ENCODE measurements at regions not wholly inside any gene's neighbourhood (a gene's known extent, or its start where the extent isn't known, plus 50 kb on each side); places are given as distances from the start of the nearest gene placed in this dataset.

DNA sequence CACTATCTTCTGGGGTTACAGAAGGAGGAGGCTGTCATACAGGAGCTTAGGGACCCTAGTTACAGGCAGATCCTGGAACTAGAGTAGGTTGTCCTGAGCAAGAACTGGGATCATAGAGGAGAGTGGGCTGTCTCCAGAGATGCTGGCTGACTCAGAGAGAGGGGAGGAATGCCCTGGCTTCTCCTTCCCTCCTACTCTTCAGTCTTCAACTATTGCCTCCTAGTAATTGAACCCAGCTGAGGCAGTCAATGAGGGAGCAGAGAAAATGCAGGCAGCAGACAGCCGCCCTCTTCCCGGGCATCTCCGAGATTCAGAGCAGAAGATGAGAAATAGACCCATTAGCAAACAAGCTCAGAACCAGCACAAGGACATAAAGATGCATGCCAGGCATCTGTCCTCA, 118.3 kb upstream of the PDE5A start:
- no peak for DNase-seq (ENCODE audit: low spot score)

DNA sequence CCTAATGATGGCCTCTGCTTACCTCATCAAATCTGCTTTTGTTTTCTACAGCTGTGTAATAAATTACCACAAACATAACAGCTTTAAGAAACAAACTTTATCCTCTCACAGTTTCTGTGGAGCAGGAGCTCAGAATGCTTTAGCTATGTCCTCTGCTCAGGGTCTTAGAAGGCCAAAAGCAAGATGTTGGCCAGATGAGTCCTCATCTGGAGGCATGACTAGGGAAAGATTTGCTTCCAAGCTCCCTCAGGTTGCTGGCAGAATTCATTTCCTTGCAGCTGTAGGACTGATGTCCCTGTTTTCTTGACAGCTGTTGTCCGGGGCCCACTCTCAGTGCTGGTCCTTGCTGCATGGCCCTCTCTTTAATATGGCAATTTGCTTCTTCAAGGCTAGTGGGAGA, 116.7 kb upstream of the PDE5A start:
- DNase-seq (ENCODE audit: low spot score): no peak

DNA sequence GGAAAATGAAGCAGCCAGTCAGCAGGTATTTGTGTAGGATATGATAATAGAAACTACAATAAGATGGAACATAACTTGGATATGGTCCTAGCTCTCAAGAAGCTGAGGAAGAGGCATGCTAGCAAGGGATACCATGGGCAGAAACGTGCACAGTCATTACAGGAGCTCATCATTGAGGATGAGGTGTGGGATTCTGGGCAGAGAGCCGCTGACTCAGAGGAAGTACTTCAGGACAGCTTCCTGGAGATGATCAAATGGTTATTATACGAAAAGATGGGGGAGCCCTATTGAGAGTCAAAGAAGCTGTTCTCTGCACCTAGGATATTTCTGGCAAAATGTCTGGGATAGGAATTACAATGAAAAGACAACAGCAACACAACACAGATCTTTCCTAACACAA, 116.0 kb upstream of the PDE5A start:
- DNase-seq (ENCODE audit: low spot score): no peak

DNA sequence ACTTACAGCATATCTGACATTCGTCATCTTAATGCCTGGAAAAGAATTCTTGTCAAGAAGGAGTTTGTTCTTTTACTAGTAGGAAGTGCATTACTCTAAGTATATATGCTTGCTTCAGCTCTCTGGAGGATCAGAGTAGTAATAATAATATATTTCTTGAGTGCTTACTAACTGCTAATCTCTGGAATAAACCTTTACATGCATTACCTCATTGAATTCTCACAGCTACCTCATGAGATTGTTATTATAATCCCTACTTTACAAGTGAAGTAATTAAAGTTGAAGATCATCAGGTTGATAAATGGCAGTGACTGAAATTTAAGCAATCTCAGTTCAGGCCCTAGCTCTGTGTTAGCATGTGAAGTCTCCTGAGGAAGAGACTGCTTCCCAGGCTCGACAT, 115.0 kb upstream of the PDE5A start:
- DNase-seq (ENCODE audit: low spot score): no peak

DNA sequence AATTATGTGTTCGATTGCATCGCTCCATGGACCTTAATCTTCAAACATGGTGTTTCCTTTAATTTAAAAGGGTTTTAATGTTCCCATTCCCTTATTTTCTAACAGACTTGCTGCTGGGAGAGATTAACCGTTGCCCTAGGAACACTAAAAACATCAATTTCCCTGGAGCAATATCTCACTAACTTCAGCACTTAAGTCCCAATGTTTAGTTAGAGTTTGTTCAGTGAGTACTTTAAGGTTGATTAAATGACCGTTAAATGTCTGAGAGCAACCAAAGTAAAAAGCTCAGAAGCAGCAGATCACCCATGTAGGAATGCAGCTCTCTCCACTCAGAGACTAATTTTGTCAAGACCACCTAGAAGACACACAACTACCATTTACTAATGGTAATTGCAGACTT, 111.2 kb upstream of the PDE5A start:
- DNase-seq (ENCODE audit: low spot score): no peak

DNA sequence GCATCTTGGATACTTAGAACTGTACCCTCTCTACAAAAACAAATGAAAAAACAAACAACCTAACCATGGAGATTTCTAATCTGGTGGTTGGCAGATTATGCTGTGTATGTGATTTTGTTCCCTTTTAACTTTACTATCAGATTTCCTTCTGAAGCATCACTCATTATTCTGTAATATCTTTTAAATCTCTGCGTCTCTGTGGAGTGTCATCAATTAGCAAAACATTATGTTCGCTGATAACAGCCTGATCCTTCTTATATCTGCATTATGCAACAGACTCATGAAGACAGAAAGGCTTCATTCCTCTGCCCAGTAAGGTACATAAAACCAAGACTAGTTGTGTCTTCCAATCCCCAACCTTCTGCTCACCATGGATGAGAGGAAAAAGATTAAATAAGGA, 110.3 kb upstream of the PDE5A start:
- DNase-seq (ENCODE audit: low spot score): no peak

DNA sequence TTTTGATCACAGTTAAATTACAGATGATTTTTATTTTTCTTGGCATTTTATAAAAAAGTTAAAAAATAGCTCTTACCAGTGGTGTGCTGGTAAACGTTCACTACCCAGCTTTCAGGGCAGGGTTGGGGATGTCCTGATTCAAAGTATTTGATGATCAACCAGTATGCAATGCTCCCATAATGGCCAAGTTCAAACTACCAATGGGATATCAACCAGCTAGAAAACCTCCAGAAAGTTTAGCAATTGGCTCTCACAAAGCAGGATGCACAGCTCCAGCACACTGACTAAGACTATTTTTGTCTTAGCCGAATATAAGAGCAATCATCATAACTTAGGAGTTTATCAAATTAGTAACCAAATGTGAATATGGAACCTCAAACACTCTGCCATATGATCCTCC, 108.0 kb upstream of the PDE5A start:
- no peak for DNase-seq (ENCODE audit: low spot score)

DNA sequence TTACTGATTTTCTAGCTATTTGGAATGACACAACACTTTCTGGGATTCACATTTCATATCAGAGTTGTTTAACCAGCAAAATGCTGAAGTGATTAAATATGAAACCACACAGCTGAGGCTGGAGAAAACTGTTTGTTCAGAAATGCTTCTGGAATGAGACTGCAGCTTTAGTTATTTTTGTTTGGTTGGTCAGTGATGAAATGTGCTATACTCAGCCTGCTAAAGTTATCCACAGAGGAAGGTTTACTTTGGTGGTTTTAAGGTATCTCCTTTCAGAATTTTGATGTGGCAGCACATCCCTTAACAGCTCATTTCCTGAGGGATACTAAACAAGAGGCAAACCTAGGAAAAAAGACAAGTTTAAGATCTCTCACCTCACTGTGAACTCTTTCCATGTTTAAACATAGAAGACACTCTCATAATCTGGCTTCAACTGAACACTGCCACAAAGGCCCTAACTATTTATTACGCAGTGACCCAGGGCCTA, 106.6 kb upstream of the PDE5A start:
- no peak for DNase-seq (ENCODE audit: low spot score)

DNA sequence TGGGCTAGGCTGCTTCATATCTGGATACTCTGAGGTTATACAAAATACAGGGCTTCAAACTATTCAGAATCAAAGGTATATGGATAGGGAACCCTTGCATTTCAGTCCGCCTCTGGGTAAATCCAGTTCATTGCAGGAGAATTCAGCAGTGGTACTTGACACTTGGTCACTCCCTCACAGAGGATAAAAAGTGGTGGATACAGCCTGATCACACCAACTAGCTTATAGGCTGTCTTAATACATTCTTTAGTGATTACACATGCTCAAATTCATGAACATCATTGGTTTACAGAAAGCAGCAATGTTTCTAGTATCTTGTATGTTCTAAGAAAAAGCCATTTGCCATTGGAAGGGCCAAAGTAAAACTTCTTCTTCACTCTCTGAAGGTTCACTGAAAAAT, 104.8 kb upstream of the PDE5A start:
- DNase-seq (ENCODE audit: low spot score): no peak

DNA sequence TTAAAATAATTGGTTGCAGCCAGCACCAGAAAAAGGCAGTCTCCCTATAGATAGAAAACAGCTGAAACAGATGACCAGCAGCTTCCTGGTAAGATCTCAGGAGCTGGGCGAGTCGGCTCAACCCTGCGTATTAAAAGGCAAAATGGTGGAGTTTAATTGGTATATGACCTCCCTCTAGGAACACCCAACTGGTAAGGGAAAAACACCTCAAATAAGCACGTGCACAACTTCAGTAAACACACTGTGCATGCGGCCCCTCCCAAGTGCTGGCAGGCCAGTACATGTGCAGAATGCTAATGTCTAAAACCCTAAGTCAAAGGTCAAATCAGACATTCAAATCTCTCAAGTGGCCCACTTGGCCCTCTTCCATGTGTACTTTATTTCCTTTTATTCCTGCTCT, 103.2 kb upstream of the PDE5A start:
- DNase-seq (ENCODE audit: low spot score): no peak

DNA sequence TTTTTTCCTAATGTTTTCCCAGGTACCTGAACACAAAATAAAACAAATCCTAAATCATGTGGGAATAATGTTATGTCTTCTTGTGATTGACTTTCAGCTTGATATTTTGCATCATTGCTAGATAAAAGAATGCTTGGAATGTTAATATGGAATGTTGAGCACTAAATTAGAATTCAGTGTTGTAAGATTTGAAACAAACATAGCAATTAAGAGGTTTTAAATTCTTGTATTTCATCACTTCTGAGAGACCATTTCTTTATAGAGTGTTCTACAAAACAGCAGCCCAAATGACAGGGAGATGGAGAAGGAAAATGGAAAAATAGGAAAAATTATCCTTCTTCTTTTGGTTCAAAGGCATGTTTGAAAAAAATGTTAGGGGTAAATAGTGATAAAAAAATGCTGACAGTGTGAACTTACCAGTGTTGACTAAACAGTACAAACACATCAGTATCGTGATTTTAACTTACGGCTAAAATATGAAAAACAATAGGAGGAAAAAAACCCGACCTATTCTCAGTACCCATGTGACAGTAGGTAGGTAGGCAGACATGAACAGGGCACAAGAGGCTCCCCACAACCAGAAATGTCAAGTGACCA, 102.6 kb upstream of the PDE5A start:
- DNase-seq (ENCODE audit: low spot score): no peak

DNA sequence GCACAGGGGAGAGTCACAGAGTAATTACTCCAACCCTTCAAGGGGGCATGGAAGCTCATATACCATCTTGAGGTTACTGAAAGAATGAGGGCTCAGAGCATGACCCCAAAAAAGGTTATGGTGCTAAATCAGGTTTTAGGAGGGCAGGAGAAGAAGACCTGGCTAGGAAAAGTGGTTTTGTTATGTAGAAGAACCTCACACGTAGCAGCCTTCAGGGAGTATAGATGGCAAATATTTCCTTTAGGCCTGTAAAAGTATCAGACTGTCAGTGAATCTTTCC, 102.0 kb upstream of the PDE5A start:
- no peak for DNase-seq (ENCODE audit: low spot score)

DNA sequence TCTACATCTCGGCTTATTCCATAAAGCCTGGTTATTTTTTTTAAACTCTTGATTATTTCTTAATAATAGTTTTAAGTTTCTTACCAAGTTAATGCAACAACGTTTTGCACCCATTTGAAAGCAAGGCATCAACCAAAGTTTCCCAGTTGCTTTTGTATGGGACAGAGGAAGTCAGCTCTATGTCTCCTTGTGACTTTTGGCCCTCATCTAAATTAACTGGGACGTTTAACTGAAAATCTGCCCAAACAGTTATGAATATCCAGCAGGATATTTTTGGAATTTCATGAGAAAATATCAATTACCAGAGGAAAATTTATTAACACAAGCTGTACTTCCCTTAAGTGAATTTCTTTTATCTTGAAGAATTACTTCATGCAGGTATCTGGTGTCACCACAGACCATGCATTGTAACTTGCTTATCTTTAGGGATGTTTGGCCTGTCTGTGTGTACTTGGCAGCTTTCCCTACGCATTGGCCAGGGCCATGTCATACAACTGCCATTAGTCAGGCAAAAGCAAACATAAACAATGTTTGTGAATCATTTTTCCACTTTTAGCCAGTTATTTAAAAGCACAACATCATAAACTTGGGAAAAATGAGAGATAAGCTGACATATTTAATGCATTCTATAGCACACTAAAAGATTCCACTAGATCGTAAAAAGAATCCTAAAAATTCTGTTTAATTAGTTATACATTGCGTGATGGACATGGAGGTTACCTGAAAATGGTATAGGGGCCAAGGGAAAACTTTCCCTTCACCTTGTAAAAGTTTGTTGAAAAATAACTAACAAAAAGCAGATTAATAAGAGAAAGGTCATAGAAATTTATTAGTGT, 101.4 kb upstream of the PDE5A start:
- no peak for DNase-seq (ENCODE audit: low spot score)

DNA sequence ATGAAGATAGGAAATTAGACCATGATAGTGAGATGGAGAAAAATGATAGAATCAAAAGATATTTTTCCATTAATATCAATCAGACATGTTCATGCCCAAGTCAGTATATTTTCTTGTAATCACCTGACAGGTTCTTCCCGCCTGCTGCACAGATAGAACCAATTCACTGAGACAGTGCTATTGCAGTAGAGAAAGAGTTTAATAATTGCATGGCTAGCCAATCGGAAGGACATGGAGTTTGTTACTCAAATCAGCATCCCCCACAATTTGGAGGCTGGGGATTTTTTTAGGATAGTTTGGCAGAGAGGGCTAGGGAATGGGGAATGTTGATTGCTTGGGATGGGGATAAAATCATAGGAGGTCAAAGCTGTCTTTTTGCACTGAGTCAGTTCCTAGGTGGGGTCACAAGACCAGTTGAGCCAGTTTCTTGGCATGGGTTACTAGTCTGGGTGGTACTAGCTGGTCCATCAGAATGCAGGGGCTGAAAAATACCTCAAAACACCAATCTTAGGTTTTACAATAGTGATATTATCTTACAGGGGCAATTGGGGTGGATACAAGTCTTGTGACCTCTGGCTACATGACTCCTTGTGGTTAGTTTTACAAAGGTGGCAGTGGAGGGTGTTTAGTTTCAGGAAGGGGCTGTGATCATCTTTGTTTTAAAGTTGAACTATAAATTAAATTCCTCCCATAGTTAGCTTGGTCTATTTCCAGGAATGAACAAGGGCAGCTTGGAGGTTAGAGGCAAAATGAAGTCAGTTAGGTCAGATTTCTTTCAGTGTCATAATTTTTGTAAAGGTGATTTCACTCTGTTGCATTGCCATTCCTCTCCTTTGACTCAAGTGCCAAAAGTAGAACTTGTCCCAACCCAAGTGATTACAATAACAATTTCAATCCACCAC, 100.3 kb upstream of the PDE5A start:
- no peak for DNase-seq (ENCODE audit: low spot score)

DNA sequence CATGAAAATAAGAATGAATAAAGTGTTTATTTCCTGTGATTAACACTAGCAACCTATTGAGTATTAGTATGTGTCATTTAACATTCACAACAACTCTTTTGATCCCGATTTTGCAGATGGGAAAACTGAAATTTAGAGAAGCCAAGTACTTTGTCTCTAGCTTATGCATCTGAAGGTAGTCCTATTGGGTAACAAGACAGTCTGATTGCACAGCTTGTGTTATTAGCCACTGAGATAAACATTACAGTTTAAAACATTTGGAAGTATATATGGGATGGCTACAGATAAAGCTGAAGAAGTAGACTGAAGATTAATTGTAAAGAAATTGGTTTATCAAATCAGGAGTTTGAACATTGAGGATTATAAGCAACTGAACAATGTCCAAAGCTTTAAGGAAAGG, 99.6 kb upstream of the PDE5A start:
- no peak for DNase-seq (ENCODE audit: low spot score)

DNA sequence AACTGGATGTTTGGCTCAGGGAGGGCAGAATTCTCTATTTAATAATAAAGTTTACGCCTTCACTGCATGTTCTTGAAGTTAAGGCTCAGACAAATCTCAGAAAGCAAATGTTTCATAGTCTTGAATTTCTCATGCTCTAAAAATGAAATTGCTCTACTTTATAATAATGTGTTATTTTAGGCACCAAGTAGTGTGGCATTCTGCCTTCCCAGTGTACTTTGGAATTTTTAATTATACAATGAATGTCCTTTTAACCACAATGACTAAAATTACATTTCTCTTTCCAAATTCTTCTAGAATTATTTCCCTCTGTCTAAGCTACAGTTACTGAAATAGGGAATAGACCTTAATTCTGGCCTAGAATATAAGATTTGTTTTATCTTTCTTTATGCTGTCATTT, 97.9 kb upstream of the PDE5A start:
- DNase-seq (ENCODE audit: low spot score): no peak

DNA sequence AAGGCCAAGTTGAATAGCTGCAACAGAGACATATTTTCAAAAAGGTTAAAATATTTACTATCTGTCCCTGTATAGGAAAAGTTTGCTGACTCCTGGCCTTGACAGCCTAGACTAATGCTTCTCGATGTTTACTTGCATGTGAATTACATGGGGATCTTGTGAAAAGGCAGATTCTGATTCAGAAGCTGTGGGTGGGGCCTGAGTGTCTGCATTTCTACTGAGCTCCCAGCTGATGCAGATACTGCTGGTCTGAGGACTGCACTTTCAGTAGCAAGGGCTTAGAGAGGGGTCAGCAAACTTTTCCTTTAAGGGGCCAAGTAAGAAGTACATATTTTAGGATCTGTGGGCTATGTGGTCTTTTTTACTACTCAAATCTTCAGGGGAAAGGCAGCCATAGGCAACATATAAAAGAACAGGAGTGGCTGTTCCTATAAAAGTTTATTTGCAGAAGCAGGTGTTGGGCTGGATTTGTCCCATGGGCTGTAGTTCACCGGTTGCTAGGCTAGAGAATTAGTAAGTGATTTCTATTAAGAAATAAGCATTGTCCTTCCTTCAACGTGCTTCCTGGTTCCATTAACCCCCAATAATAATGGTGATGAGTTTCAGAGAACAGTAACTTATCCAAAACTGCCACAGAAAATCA, 97.2 kb upstream of the PDE5A start:
- no peak for DNase-seq (ENCODE audit: low spot score)

DNA sequence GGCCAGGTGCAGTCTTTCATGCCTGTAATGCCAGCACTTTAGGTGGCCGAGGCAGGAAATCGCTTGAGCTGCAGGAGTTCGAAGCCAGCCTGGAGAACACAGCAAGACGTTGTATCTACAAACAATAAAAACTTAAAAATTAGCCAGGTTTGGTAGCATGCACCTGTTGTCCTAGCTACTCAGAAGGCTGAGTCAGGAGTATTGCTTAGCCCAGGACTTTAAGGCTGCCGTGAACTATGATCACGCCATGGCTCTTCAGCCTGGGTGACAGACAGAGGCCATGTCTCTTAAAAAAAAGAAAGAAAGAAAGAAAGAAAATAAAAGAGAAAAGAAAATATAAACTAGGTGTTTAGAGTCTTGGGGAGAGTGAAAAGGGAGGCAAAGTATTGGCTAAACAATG, 96.4 kb upstream of the PDE5A start:
- no peak for DNase-seq (ENCODE audit: low spot score)

DNA sequence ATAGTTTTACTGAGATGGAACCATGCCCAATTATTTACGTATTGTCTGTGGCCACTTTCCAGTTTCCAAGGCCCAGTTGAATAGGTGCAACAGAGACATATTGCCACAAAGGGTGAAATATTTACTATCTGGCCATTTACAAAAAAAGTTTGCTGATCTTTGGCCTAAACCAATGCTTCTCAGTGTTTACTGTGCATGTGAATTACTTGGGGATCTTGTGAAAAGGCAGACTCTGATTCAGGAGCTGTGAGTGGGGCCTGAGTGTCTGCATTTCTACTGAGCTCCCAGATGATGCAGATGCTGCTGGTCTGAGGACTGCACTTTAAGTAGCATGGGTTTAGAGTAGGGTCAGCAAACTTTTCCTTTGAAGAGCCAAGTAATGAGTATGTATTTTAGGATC, 94.1 kb upstream of the PDE5A start:
- DNase-seq (ENCODE audit: low spot score): no peak

DNA sequence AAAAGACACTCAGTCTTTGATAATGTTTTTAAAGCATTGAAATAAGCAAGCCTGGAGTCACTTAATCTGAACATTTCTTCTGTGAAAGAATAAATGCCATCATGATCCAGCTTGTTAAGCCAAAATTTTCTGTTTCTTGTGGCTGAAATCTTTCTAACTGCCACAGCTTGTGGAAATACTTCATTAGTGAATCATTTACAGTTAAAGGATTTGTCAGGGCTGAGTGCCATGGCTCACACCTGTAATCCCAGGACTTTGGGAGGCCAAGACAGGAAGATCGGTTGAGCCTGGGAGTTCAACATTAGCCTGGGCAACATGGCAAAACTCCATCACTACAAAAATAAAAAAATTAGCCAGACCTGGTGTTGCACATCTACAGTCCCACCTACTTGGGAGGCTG, 93.3 kb upstream of the PDE5A start:
- DNase-seq (ENCODE audit: low spot score): no peak

DNA sequence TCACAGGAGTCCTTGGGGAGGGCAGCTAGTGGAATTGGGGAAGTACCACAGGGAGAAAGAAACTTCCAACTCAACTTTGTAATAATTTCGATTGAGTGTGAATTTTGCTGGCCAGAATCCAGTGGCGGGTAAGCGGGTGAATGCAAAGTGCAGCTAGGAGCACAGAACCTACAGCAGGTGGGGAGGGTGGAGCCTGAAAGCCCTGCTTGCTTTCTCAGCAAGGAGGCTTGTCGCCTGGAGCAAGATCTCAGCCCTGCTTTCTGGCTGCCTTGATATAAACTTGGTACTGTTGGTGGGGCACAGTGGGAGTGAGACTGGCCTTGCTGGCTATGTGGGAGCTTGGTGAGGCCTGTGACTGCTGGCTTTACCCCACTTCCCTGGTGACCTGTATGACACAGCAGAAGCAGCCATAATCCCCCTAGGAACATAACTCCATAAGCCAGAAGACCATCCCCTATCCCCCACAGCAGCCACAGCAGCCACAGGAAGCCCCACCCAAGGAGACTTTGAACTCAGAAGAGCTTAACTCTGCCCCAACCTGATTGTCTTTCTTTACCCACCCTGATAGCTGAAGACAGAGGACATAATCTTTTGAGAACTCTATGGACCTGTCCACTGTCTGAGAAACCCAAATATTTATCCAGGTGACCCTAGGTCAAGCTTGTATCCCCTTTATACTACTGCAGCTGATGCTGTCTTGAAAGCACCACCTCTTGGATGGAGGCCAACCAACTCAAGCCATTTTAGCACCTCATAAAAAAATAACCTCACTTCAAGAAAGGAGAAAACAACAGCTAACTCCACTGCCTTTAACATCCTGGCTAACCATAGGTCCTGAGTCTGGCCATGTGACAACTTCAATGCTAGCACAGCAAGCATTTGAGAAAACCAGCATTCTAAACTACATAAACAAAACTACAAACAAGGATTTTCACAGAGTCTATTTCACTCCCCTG, 87.2 kb upstream of the PDE5A start:
- DNase-seq (ENCODE audit: low spot score): no peak

All from globus pallidus (tissue), 1 donor.